ENCODE measurements at regions not wholly inside any gene's neighbourhood (a gene's known extent, or its start where the extent isn't known, plus 50 kb on each side); places are given as distances from the start of the nearest gene placed in this dataset.

GRCh38 chr2:14313341-14313740 lies 319.2 kb upstream of the LRATD1 start:
- Histone ChIP-seq H3K9me3 (ENCODE audit: low read length) (no peaks in the 10 kb centered on the region), H3K27ac (ENCODE audit: low read depth, low read length, poor library complexity, severe bottlenecking) (no peak overlapping the region), H3K4me1 (ENCODE audit: insufficient read depth, low read length, poor library complexity, severe bottlenecking) (no peaks in the 10 kb centered on the region), H4K20me1 (ENCODE audit: insufficient read depth, low read length) (no peaks in the 10 kb centered on the region), H2AFZ (ENCODE audit: low read length) (no peak overlapping the region), H3K79me2 (ENCODE audit: insufficient read depth, low read depth, low read length) (no peaks in the 10 kb centered on the region), H3K4me3 (ENCODE audit: low read depth, low read length, poor library complexity, severe bottlenecking) (no peak overlapping the region), H3K9me2 (ENCODE audit: insufficient read depth, low read length) (no peaks in the 10 kb centered on the region), H3K36me3 (ENCODE audit: insufficient read depth, low read length) (no peaks in the 10 kb centered on the region), H3K4me2 (ENCODE audit: low read length) (no peak overlapping the region)
- DNase-seq (ENCODE audit: low spot score) = no peak
- TF ChIP-seq EZH2phosphoT487 (IDR thresholded peaks at IDR 0.05; ENCODE audit: borderline replicate concordance, low read depth, low read length) (no peak), CTCF (conservative IDR thresholded peaks at IDR 0.05; ENCODE audit: low read length) (no peak)
- ChIA-PET POLR2A (no interaction called here), CTCF (ENCODE audit: unreplicated experiment) (no interaction called here)
- no TSS peak for BruUV-seq (replicated peaks)
- intact Hi-C loops (cut with micrococcal nuclease; ENCODE audit: unreplicated experiment) = no loop called here

- no peak overlapping the region for H3K27ac ChIP-seq (ENCODE audit: low read depth, low read length, poor library complexity, severe bottlenecking)
- H3K79me2 ChIP-seq (ENCODE audit: insufficient read depth, low read depth, low read length) = no peaks in the 10 kb centered on the region
- no peak overlapping the region for H3K4me2 ChIP-seq (ENCODE audit: low read length)
- ChIA-PET POLR2A (no interaction called here), CTCF (ENCODE audit: unreplicated experiment) (no interaction called here)
- H3K9me2 ChIP-seq (ENCODE audit: insufficient read depth, low read length) = no peaks in the 10 kb centered on the region
- no TSS peak for BruUV-seq (replicated peaks)
- TF ChIP-seq CTCF (conservative IDR thresholded peaks at IDR 0.05; ENCODE audit: low read length) = no peak
- no peak for TF ChIP-seq EZH2phosphoT487 (IDR thresholded peaks at IDR 0.05; ENCODE audit: borderline replicate concordance, low read depth, low read length)
- H3K4me1 ChIP-seq (ENCODE audit: insufficient read depth, low read length, poor library complexity, severe bottlenecking) = no peaks in the 10 kb centered on the region
- H4K20me1 ChIP-seq (ENCODE audit: insufficient read depth, low read length) = no peaks in the 10 kb centered on the region
- DNase-seq (ENCODE audit: low spot score) = no peak
- intact Hi-C loops (cut with micrococcal nuclease; ENCODE audit: unreplicated experiment) = no loop called here
- H3K4me3 ChIP-seq (ENCODE audit: low read depth, low read length, poor library complexity, severe bottlenecking) = no peak overlapping the region
- no peak overlapping the region for H2AFZ ChIP-seq (ENCODE audit: low read length)
- H3K9me3 ChIP-seq (ENCODE audit: low read length) = no peaks in the 10 kb centered on the region
- H3K36me3 ChIP-seq (ENCODE audit: insufficient read depth, low read length) = no peaks in the 10 kb centered on the region
Observed at GRCh38 chr2:14316594-14316993, 315.9 kb upstream of the LRATD1 start.

- H3K9me3 ChIP-seq (ENCODE audit: low read length) = no peaks in the 10 kb centered on the region
- CTCF ChIA-PET (ENCODE audit: unreplicated experiment) = no interaction called here
Observed at GRCh38 chr2:14321357-14321756, 311.2 kb upstream of the LRATD1 start.

More at GRCh38 chr2:14321357-14321756, 311.2 kb upstream of the LRATD1 start:
- Histone ChIP-seq H3K79me2 (ENCODE audit: insufficient read depth, low read depth, low read length) (no peaks in the 10 kb centered on the region), H2AFZ (ENCODE audit: low read length) (no peak overlapping the region), H3K4me3 (ENCODE audit: low read depth, low read length, poor library complexity, severe bottlenecking) (no peak overlapping the region), H3K36me3 (ENCODE audit: insufficient read depth, low read length) (no peaks in the 10 kb centered on the region), H3K4me2 (ENCODE audit: low read length) (no peak overlapping the region), H3K4me1 (ENCODE audit: insufficient read depth, low read length, poor library complexity, severe bottlenecking) (no peaks in the 10 kb centered on the region), H4K20me1 (ENCODE audit: insufficient read depth, low read length) (no peaks in the 10 kb centered on the region), H3K9me2 (ENCODE audit: insufficient read depth, low read length) (no peaks in the 10 kb centered on the region), H3K27ac (ENCODE audit: low read depth, low read length, poor library complexity, severe bottlenecking) (no peak overlapping the region)
- no TSS peak for BruUV-seq (replicated peaks)
- no peak for TF ChIP-seq EZH2phosphoT487 (IDR thresholded peaks at IDR 0.05; ENCODE audit: borderline replicate concordance, low read depth, low read length)
- TF ChIP-seq CTCF (conservative IDR thresholded peaks at IDR 0.05; ENCODE audit: low read length) = no peak
- POLR2A ChIA-PET = no interaction called here
- no peak for DNase-seq (ENCODE audit: low spot score)
- intact Hi-C loops (cut with micrococcal nuclease; ENCODE audit: unreplicated experiment) = no loop called here
